ENCODE measurements at regions not wholly inside any gene's neighbourhood (a gene's known extent, or its start where the extent isn't known, plus 50 kb on each side); places are given as distances from the start of the nearest gene placed in this dataset.

DNA sequence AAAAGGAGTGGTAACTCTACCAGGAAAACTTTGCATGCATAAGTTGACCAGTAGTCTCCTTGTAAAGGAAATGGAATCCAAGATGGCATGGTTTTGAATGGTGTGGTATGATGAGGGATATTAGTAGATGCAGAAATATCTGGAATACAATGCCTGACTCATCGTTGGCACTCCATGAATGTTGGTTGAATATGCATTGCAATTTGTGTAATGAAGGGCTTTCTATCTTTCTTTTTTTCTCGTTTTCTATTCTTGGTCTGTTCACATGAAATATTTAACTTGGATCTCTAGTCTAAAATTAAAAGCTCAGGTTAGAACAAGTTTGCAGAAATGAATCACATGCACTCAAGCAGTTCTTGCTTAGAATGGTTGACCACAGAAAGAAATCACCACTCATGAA, 195.3 kb upstream of the ADRA1D start:
- TF ChIP-seq POLR2A (IDR thresholded peaks at IDR 0.05; ENCODE audit: control extremely low read depth in 1 of 2, low read depth in 2 of 2, low read length in 2 of 2) (no peak), CREB1 (IDR thresholded peaks at IDR 0.05) (no peak), CTCF (IDR thresholded peaks at IDR 0.05; ENCODE audit: control extremely low read depth in 1 of 3, insufficient read depth in 1 of 3, low read depth in 1 of 3, low read length in 3 of 3) (no peak), ASH2L (IDR thresholded peaks at IDR 0.05; ENCODE audit: low read length) (no peak), JUN (IDR thresholded peaks at IDR 0.05; ENCODE audit: low read depth, low read length) (no peak), RXRA (IDR thresholded peaks at IDR 0.05; ENCODE audit: insufficient read depth, low read depth, low read length) (no peak), SUZ12 (IDR thresholded peaks at IDR 0.05; ENCODE audit: low read length) (no peak), CHD7 (IDR thresholded peaks at IDR 0.05; ENCODE audit: insufficient replicate concordance, low read length) (no peak), MAFK (IDR thresholded peaks at IDR 0.05; ENCODE audit: low read depth, low read length) (no peak), RNF2 (IDR thresholded peaks at IDR 0.05; ENCODE audit: borderline replicate concordance, low read depth, low read length, missing control alignments, poor library complexity, severe bottlenecking) (no peak), EP300 (IDR thresholded peaks at IDR 0.05; ENCODE audit: borderline replicate concordance in 1 of 2, low read depth in 2 of 2, low read length in 2 of 2) (no peak)
- TF ChIP-seq, protein P1, sequence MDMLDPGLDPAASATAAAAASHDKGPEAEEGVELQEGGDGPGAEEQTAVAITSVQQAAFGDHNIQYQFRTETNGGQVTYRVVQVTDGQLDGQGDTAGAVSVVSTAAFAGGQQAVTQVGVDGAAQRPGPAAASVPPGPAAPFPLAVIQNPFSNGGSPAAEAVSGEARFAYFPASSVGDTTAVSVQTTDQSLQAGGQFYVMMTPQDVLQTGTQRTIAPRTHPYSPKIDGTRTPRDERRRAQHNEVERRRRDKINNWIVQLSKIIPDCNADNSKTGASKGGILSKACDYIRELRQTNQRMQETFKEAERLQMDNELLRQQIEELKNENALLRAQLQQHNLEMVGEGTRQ (IDR thresholded peaks at IDR 0.05; ENCODE audit: low read length) = no peak

All from H1 (cell line).